ENCODE measurements at regions not wholly inside any gene's neighbourhood (a gene's known extent, or its start where the extent isn't known, plus 50 kb on each side); places are given as distances from the start of the nearest gene placed in this dataset.

- peak; percentile 32 for DNase-seq
These were observed 211.1 kb upstream of the FOXA2 start for GRCh38 chr20:22795433-22795832.

GRCh38 chr20:22795871-22796270 is 211.5 kb upstream of the FOXA2 start:
- peak; percentile 85 for DNase-seq

GRCh38 chr20:22796469-22797077 is 212.2 kb upstream of the FOXA2 start:
- DNase-seq: peak; percentile 81

GRCh38 chr20:22797103-22797502 is 212.7 kb upstream of the FOXA2 start:
- no peak for DNase-seq

- no peak for DNase-seq
These were observed 215.3 kb upstream of the FOXA2 start for GRCh38 chr20:22799687-22800086.

- DNase-seq: no peak
These were observed 215.8 kb upstream of the FOXA2 start for GRCh38 chr20:22800129-22800528.

GRCh38 chr20:22801528-22801927 is 217.2 kb upstream of the FOXA2 start:
- DNase-seq: no peak

GRCh38 chr20:22802296-22802695 is 217.9 kb upstream of the FOXA2 start:
- DNase-seq: no peak

- DNase-seq: peak; percentile 65
These were observed 220.8 kb upstream of the FOXA2 start for GRCh38 chr20:22805219-22805618.

- DNase-seq: no peak
These were observed 221.6 kb upstream of the FOXA2 start for GRCh38 chr20:22805996-22806395.

- no peak for DNase-seq
These were observed 222.7 kb upstream of the FOXA2 start for GRCh38 chr20:22807045-22807444.

GRCh38 chr20:22807646-22808244 is 223.4 kb upstream of the FOXA2 start:
- no peak for DNase-seq

- no peak for DNase-seq
These were observed 224.3 kb upstream of the FOXA2 start for GRCh38 chr20:22808628-22809027.

GRCh38 chr20:22810030-22810429 is 225.1 kb upstream of the SSTR4 start:
- no peak for DNase-seq

GRCh38 chr20:22810626-22811569 is 224.2 kb upstream of the SSTR4 start:
- peak; percentile 68 for DNase-seq

- no peak for DNase-seq
These were observed 220.5 kb upstream of the SSTR4 start for GRCh38 chr20:22814471-22815205.

- DNase-seq: no peak
These were observed 219.9 kb upstream of the SSTR4 start for GRCh38 chr20:22815206-22815551.

GRCh38 chr20:22815603-22816315 is 219.4 kb upstream of the SSTR4 start:
- DNase-seq: peak; percentile 95

- DNase-seq: no peak
These were observed 216.5 kb upstream of the SSTR4 start for GRCh38 chr20:22818636-22819035.

GRCh38 chr20:22819112-22819511 is 216.0 kb upstream of the SSTR4 start:
- DNase-seq: no peak

- DNase-seq: no peak
These were observed 215.3 kb upstream of the SSTR4 start for GRCh38 chr20:22819784-22820183.

- DNase-seq: no peak
These were observed 213.9 kb upstream of the SSTR4 start for GRCh38 chr20:22821081-22821727.

Data from eye (tissue), 1 donor.